HAP-1 (cell line): ENCODE measurements at regions not wholly inside any gene's neighbourhood (a gene's known extent, or its start where the extent isn't known, plus 50 kb on each side); places are given as distances from the start of the nearest gene placed in this dataset.
A peak's percentile ranks its signal among the peaks of the same experiment; 100 is the strongest.

ENCODE experiments used
- DNase-seq, 2 experiments: peaks; one replicate each; pipeline ENCODE4 v3.0.0-alpha.2; 2016 to 2020; ENCODE audit warnings: low spot score in 2 of 2
- H3K27me3 ChIP-seq: fragments of 250-450 bp; sonication (Bioruptor Pico); 2 replicates; pipeline ENCODE4 v1.5.1; 2020; ENCODE audit warnings: low read depth, mild to moderate bottlenecking, moderate library complexity
- H3K36me3 ChIP-seq: fragments of 250-450 bp; sonication (Bioruptor Pico); replicated peaks from 2 replicates; pipeline ENCODE4 v1.5.1; 2020; ENCODE audit warnings: mild to moderate bottlenecking
- H3K4me1 ChIP-seq: fragments of 250-450 bp; sonication (Bioruptor Pico); 2 replicates; pipeline ENCODE4 v1.5.1; 2020; ENCODE audit warnings: mild to moderate bottlenecking
- H3K4me3 ChIP-seq: fragments of 250-450 bp; sonication (Bioruptor Pico); 2 replicates; pipeline ENCODE4 v1.5.1; 2020; ENCODE audit warnings: mild to moderate bottlenecking, moderate library complexity
- H3K9me3 ChIP-seq: fragments of 250-450 bp; sonication (Bioruptor Pico); 2 replicates; pipeline ENCODE4 v1.5.1; 2020; ENCODE audit warnings: mild to moderate bottlenecking, moderate library complexity
- in situ Hi-C: fragments of 300-500 bp; cut with MboI; formaldehyde crosslinking; loops from 3 replicates; pipeline ENCODE4 v1.14.3; 2020; ENCODE audit warnings: low sequenced_read_pairs, inconsistent platforms, mixed read lengths

DNA sequence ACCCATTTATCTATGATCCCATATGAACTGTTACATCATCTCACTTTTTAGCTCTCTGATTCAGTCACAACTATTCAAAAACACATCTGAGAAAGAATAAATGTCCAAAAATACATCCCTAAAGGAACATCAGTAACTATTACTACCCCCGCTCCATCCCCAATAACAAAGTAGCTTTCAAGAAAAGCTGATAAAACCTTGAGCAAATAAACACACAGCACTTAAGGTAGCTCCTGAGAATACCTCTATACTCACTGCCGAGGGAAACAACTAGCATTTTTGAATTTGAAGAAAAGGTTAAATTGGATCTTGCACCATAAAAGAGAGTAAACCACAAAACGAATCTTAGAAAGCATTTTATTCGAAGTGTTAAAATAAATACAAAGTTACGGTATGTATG, 63.4 kb downstream of the PMAIP1 start:
- no peak for DNase-seq
- H3K4me3 ChIP-seq: no peak overlapping the region
- H3K36me3 ChIP-seq: no peaks in the 10 kb centered on the region
- no peaks in the 10 kb centered on the region for H3K9me3 ChIP-seq
- H3K4me1 ChIP-seq: no peaks in the 10 kb centered on the region
- H3K27me3 ChIP-seq: no peaks in the 10 kb centered on the region
- in situ Hi-C loops: no loop called here

DNA sequence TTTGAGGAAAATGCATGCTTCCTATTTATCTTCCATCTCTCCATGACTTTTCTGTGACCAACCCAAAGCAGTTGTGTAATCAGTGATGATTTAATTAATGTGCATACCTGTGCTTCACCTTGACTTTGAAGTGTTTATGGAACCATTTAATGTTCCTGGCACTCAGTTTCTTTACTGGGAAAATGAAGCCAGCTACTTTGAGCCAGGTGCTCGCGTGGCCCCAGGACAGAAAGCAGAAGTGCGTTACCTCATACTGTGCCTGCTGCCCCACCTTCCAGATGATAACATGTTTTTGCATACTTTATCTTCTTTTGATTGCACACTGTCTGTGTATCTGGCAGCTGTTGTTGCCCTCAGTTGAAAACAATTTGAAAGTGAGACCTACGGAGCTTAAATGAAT, 61.3 kb downstream of the PMAIP1 start:
- in situ Hi-C loops: no loop called here
- H3K9me3 ChIP-seq: no peaks in the 10 kb centered on the region
- no peaks in the 10 kb centered on the region for H3K36me3 ChIP-seq
- DNase-seq: no peak
- no peaks in the 10 kb centered on the region for H3K4me1 ChIP-seq
- H3K4me3 ChIP-seq: no peak overlapping the region
- no peaks in the 10 kb centered on the region for H3K27me3 ChIP-seq

DNA sequence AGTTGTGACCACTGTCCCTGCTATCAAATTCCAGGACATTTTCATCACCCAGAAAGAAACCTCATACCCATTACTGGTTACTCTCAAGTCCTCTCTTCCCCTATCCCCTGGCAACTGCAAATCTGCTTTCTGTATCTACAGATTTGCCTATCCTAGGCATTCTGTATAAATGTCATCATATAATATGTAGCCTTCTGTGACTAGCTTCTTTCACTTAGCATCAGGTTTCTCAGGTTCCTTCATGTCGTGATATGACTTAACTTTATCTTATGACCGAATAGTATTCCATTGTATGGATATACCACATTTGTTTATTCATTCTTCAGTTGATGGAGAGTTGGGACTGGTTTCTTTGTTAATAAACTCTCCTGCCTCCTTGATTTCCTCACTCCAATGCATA, 60.5 kb downstream of the PMAIP1 start:
- Histone ChIP-seq H3K27me3 (no peaks in the 10 kb centered on the region), H3K4me3 (no peak overlapping the region), H3K9me3 (no peaks in the 10 kb centered on the region), H3K36me3 (no peaks in the 10 kb centered on the region), H3K4me1 (no peaks in the 10 kb centered on the region)
- DNase-seq: no peak
- in situ Hi-C loops: no loop called here

DNA sequence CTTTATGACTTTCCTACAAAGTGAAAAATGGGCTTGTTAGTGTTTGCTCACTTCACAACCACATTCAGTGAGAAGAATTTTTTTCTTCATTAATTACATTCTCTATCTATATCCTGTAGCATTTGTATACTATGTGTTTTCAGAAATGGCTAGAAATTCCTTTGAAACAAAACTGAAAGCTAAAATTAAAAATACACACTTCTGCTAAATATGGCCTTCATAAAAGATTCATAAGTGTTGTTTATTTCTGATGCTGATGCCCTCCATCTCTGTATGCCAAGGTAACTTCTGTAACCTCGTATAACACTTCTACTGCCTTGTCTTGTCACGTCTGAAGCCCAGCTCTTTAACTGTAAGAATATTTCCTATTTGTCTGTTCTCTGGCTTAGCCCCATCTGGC, 59.8 kb downstream of the PMAIP1 start:
- H3K9me3 ChIP-seq: no peaks in the 10 kb centered on the region
- in situ Hi-C loops: no loop called here
- H3K4me3 ChIP-seq: no peak overlapping the region
- H3K4me1 ChIP-seq: no peaks in the 10 kb centered on the region
- no peaks in the 10 kb centered on the region; the same call in 1 of the 2 replicates for H3K27me3 ChIP-seq
- H3K36me3 ChIP-seq: no peaks in the 10 kb centered on the region
- DNase-seq: no peak

DNA sequence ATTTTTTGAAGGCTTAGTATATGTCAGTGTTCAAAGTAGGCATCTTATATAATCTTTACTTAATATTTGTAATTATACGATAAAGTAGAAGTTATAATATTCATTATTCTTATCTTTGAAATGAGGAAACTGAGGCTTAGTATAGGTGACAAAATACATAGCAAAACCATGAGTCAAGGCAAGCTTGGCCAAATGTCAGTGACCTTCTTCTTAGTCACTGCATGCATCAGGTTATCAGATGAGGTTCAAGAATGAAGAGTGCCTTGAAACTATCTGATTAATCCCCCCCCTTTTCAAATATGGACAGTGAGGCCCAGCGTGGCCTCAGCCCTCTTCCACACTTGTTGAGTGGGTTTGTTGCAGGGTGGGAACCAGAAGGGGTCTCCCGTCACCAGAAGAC, 59.3 kb downstream of the PMAIP1 start:
- Histone ChIP-seq H3K9me3 (no peaks in the 10 kb centered on the region), H3K4me1 (no peaks in the 10 kb centered on the region), H3K27me3 (no peaks in the 10 kb centered on the region; the same call in 1 of the 2 replicates), H3K4me3 (no peak overlapping the region), H3K36me3 (no peaks in the 10 kb centered on the region)
- in situ Hi-C loops: no loop called here
- DNase-seq: no peak

DNA sequence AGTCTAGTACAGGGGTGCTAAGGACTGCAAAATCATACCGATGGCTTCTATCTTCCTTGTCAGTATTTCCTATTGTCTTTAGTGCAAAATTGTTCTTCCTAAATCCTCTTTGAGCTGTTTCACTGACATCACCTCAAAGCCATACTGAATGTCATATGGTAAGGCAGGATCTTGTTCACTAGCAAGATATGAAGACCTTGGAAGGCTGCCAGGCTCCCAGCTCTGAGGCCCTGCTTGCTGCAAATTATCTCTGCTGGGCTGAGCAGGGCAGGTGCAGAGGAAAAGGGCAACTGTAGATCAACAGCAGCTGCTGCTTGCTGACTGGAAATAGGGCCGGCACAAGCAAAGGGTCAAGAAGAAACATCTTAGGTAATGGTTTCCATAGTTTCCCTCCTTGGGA, 58.2 kb downstream of the PMAIP1 start:
- in situ Hi-C loops: no loop called here

DNA sequence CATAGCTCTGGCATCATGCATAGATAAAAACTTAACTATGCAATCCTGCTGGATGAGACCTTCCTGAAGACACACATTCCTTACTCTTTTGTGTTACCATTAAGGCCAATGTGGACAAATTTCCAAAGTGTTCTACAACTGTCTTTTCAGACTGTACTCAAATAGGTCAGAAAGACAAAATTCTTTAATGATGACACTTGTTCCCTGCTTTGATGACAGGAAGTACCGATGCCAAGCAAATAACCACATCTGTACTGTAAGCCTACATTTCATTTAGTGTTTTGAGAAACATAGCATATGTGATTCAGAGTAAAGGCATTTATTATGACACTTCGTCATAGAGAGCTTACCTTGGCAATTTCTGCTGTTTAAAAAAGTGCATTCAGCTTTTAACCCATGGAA, 55.0 kb downstream of the PMAIP1 start:
- H3K4me3 ChIP-seq: no peak overlapping the region
- no peak for DNase-seq
- in situ Hi-C loops: no loop called here

More for the DNA sequence above, 58.2 kb downstream of the PMAIP1 start:
- no peaks in the 10 kb centered on the region for H3K4me1 ChIP-seq
- H3K9me3 ChIP-seq: no peaks in the 10 kb centered on the region
- H3K27me3 ChIP-seq: no peaks in the 10 kb centered on the region; the same call in 1 of the 2 replicates
- H3K36me3 ChIP-seq: no peaks in the 10 kb centered on the region
- H3K4me3 ChIP-seq: no peak overlapping the region
- peak in 1 of 2 experiments; percentile 12 for DNase-seq

DNA sequence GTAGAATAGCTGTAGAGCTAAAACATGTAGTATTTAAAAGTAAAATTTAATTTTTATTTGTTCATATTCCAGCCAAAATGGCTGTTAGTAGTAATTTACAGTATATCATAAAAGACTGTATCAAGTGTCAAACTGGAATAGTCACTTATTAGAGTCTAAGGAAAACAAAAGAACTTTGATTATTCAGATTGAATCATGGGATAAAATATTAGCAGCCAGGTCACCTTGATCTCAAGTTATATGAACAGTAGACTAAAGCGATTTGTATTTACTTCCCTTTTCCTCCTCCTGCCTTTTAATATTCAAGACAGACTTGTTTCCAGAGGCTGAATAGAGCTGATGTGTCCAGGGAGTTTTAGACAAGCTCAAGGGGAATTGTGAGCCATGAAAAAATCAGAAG, 54.4 kb downstream of the PMAIP1 start:
- Histone ChIP-seq H3K27me3 (no peaks in the 10 kb centered on the region; the same call in 1 of the 2 replicates), H3K4me1 (no peaks in the 10 kb centered on the region), H3K9me3 (no peaks in the 10 kb centered on the region), H3K36me3 (no peaks in the 10 kb centered on the region), H3K4me3 (no peak overlapping the region)
- no peak for DNase-seq
- in situ Hi-C loops: no loop called here

More for the DNA sequence above, 55.0 kb downstream of the PMAIP1 start:
- Histone ChIP-seq H3K36me3 (no peaks in the 10 kb centered on the region), H3K27me3 (no peaks in the 10 kb centered on the region; the same call in 1 of the 2 replicates), H3K9me3 (no peaks in the 10 kb centered on the region), H3K4me1 (no peaks in the 10 kb centered on the region)
